Stimulated activated CD4-positive, alpha-beta T cell treated with anti-CD3 and anti-CD28 coated beads, Interleukin-12 subunit alpha, Interleukin-12 subunit beta, amount 100 ng/mL, for 24 hours (primary cell): ENCODE measurements at regions not wholly inside any gene's neighbourhood (a gene's known extent, or its start where the extent isn't known, plus 50 kb on each side); places are given as distances from the start of the nearest gene placed in this dataset.

Experiments used
- DNase-seq, 2 experiments: peaks; one replicate each; pipeline ENCODE4 v3.0.0-alpha.2; 2020; ENCODE audit warnings: low read depth in 2 of 2

DNA sequence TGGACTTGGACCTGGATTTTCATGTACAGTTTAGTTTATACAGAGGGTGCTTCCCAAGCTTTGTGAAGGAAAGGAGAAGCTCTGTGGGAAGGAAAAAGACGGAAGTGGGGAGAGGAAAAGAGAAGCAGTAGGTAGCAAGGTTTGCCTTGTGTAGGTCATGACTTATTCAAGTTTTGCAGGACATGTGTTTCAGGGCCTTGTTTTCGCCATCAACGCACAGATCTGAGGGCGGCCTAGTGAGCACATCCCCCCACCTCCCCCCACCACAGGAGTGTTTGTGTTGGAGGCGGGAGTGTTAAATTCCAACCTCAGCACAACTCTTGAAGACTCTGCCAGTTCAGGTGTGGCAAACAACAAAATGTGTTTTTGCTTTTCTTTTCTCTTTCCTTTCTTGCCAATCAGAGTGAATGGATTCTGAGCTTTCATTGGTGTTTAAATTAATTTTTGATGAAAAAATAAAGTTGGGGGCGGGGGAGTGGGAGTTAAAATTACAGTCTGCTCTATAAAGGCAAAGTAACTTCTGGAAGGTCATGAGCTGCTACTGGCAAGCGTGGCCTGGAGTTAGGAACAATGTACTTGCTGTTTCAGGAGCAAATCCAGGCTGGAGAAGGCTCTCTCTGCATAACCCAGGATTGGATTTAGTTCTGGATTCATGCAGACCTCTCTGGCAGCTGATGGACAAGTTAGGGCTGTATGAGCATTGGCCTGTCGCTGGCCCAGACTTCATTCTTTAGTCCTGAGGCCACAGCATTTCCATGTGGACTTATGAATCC lies 338.5 kb downstream of the CD83 start:
- no peak for DNase-seq

DNA sequence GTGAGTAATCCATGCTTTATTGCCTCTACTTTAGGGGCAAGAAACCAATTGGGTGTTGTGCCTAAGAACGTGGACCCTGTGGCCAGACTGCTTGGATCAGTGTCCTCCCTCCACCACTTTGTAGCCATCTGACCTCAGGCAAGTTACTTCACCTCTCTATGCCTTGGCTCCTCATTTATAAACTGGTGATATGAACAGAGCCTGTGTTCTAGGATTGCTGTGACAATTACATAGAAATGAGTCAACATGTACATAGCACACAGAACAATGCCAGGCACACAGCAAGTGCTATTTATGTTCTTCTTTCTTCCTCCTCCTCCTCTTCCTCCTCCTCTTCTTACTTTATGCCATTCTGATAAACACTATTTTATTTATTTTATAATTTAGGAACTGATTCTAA lies 339.4 kb downstream of the CD83 start:
- no peak for DNase-seq

DNA sequence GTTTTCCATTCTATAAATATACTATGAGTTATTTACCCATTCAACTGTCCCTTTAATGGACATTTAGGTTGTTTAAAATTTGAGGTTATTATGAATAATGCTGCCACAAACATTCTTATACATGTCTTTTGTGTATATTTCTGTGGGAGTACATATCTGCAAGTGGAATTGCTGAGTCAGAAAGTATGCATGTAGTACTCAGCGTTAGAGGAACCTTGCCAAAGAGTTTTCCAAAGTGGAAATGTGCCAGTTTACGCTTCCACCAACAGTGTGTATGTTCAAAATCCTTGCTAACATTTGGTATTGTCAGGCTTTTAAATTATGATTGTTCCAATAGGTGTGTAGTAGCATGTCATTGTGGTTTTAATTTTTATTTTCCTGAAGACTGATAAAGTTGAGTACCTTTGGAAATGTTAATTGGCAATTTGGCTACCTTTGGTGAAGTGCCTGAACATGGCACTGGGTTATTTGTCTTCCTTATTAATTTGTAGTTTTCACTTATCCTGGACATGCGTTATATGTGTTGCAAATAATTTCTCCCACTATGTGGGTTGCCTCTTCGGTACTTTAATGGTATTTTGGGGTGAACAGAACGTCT lies 341.2 kb downstream of the CD83 start:
- DNase-seq = no peak

DNA sequence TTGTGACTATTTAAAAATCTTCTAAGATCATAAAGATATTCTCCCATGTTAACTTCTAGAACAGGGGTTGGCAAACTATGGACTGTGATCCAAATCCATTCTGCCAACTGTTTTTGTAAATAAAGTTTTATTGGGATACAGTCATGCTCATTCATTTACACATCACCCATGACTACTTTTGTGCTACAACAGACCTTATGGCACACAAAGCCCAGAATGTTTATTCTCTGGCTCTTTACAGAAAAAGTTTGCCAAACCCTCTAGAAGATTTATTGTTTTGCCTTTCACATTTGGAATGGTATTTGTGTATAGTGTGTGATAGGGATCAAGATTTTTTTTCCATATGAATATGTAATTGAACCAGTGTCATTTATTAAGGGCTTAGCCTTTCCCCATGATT lies 341.7 kb downstream of the CD83 start:
- DNase-seq = no peak

DNA sequence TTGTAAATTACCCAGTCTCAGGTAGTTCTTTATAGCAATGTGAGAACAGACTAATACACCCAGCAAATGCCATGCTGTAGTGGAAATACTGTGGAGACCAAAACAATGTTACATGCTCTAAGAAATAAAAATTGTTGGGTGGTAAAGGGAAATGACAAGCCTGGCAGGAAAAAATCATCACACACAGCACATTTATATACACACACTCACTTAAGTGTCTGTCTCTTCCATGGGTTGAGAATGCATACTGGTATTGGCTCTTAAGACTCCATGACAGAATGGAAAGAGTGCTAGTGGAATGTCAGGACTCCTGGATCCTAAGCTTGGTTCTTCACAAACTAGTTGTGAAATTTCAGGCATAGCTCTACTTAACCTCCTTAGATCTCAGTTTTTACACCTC lies 343.0 kb downstream of the CD83 start:
- no peak for DNase-seq

DNA sequence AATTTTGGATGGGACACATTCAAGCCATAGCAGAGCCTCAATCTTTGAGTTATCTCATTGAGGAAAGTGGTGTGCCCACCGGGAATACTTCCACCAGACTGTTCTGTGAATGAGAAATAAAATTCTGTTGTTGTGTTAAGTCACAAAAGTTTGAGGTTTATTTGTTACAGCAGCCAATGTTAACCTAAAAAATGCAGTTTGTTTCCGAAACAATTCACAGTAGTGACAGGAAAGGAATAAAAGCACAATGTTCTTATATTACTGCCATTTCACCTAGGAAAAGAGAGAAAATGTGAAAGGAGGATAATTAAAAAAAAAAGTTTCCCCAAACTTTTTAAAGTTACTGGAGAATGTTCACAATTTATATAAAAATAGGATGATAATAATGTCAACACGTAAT lies 344.6 kb downstream of the CD83 start:
- no peak for DNase-seq

DNA sequence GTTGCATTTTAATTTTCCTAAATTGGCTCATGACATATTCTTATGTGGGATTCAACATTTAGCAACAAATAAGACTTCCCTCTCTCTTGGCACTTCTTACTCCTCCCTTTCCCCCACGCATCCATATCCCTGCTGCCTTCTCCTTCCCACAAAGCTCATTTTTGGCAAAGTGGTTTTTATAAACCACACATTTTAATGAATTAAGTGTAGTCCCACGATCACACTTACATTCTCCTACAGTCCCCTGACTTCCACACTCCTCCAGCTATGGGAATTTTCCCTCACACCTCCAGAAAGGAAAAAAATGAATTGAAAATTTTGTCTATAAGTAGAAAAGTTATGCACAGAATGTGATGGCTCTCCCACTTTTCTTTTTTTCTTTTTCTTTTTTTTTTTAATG lies 345.0 kb downstream of the CD83 start:
- DNase-seq = no peak

DNA sequence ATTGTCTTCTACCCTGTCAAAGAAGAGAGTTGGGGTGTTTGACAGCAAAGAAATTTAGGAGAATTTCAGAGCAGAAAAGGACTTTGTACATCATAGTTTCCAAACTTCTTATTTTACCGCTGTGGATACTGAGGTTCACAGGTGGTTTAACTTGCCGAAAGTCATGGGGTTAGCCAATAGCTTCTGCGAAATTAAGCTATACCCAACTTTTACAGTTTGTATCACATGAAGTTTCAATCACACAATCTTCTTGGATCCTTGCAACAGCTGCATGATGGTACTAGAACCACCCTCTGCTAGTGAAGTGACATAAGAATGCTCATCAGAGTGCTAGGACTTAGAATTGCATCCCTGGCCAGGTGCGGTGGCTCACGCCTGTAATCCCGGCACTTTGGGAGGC lies 345.5 kb downstream of the CD83 start:
- no peak for DNase-seq

DNA sequence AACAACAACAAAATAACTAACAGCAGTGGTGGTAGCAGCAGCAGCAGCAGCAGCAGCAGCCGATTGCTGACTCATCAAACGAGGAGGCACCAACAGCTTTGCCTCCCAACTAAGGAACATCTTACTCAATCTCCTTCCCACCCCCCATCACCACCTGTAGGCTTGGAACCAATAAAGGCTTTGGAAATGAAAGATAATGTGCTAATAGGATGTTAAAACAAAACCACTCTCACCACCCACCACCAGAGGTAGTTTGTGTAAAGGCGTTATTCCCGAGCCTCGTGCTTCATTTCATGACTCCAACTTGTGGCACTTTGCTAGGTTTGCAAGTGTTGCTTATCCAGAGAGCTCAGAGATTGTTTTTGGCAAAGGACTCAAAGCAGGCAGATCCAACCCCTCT lies 346.5 kb downstream of the CD83 start:
- no peak for DNase-seq

DNA sequence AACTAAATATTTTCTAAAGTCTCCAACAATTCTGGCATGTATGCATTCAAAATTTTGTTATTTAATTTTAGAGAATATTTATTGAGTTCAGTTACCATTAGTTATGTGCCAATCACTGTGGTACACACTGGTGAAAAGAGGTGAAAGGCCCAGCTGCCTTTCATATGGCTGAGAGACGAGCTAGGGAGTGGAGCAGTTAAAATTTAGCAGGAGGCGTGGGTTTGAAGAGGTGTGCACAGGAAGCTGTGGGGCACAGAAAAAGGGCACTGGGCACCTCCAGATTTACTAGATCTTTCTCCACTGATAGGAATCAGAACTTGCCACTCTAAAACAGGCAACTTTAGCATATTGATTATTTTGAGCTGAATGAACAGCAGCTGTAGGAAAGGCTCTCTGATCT lies 347.1 kb downstream of the CD83 start:
- no peak for DNase-seq

DNA sequence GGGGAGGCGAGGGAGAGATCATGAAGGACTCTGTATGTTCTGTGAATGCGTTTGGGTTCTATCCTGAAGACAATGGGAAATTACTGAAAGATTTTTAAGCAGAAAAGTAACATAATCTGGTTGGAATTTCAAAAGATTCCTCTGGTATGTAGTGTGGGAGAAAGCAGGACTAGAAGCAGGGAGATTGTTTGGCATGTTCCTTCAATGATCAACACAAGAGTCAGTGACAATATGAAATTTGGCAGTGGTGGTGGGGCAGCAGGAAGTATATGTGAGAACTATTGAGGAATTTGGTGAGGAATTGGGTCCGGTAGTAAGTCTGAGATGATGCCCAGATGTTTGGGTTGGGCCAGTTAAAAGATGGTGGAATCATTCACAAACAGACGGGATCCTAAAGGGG lies 348.7 kb downstream of the CD83 start:
- no peak for DNase-seq

DNA sequence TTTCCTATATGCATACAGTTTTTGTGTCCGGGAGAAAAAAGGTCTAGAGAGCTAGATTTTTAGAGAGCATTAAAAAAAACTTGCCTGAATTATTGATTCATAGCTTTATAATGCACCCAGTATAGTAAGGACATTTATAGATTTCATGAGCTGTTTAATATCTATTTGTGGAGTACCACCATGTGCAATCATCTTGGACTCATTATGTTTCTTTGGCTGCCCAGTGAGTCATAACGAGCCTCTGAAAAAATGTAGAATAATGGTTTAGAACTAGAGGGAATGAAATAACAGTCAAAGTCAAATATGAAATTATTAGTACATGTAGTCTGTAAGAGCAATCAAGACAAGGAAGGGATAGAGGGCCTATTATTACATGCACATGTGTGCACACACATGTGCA lies 350.0 kb downstream of the CD83 start:
- DNase-seq = no peak

DNA sequence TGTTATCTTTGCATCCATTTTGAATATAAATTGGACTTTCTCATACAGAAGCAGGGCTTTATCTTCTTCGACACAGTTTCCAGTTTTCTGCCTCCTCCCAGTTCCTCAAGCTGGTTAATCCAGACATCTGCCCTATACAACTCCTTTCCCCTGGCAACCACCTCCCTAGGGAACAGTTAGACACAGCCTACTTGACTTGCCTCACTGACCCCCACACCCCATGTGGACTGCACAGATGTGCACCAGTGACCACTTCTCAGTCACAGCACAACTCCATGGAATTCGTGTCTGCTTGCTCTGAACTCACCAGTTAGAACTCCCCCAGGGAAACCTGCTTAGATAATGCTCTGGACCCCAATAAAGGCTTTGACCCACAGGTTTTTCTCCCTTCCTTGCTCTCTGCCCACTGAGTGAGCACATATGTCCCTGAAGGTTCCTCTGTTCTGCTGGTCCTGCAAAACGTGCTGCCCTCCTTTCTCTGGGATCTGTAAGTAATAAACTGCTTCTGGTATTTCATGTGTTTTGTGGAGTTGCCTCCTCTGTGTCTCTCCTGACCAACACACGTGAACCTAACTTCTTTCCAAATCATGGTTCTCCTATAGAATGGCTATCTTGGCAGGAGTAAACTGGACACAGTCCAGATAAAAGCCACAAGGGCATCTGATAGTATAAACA lies 351.2 kb downstream of the CD83 start:
- DNase-seq = no peak

DNA sequence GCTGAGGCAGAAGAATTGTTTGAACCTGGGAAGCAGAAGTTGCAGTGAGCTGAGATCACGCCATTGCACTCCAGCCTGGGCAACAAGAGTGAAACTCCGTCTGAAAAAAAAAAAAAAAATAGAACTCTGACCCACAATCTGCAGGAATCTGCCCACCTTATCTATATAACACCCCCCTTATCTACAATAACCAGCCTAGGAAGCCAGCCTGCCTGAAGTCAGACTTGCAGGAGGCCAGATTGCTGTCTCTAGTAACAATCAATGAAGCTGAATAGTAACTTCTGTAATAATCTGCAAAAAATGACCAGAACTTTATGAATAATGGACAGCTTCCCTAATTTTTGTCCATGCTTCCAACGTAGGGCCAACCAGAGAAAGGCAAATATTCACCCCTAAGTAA lies 352.5 kb downstream of the CD83 start:
- no peak for DNase-seq

DNA sequence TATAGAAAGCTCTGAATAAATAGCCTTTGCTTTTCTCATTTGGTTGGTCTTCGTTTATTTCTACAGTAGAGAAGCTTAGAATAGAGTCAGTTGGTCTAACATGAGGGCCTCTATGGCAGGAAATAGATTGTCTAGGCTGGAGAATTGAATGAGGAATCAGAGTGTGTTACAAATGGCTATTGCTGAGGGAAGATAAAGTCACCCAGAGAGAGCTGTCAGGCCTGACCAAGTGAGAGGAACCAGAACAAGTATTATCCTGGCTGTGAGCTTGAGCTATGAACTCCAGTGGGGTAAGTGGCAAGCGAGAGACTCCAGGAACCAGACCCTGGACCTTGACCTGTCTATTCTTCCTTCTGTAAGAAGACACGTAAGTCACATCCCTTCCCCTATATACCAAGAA lies 353.1 kb downstream of the CD83 start:
- no peak for DNase-seq

DNA sequence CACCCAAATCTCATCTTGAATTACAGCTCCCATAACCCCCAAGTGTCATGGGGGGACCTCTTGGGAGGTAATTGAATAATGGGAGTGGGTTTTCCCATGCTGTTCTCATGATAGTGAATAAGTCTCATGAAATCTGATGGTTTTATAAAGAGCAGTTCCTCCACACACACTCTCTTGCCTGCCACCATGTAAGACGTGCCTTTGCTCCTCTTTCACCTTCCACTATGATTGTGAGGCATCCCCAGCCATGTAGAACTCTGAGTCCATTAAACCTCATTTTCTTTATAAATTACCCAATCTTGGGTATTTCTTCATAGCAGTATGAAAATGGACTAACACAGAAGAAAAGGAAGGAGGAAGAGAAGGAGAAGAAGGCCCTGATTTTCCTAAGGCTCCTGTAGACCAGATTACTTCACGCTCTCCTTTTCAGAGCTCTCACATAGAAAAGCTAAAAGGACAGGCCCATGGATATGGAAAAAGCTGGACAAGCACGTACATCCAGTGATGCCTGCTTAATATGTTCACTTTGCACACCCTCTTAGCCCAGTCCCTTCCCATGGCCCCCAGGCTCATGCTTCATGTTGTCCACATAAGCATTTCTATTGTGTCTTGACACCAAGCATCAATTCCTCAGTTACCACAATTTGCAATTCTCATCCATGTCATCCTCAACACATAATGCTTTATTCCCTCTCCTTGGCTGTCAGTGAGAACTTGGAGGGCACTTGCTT lies 354.8 kb downstream of the CD83 start:
- DNase-seq = no peak

DNA sequence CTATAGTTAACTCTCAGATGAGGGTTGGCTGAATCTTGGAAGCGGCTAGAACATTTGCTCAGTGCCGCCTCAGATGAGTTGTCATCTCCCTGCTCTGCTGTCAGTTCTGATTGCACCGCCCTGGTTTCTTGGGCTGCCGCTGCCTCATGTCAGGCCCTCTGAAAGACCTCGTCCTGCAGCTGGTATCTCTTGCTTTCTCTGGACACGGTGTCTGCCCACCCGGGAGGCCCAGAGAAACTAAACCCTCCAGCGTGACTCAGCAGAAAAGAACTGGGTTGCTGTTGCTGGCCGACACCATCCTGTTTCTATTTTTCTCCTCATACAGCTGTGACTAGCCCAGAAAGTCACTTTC lies 355.4 kb downstream of the CD83 start:
- no peak for DNase-seq

DNA sequence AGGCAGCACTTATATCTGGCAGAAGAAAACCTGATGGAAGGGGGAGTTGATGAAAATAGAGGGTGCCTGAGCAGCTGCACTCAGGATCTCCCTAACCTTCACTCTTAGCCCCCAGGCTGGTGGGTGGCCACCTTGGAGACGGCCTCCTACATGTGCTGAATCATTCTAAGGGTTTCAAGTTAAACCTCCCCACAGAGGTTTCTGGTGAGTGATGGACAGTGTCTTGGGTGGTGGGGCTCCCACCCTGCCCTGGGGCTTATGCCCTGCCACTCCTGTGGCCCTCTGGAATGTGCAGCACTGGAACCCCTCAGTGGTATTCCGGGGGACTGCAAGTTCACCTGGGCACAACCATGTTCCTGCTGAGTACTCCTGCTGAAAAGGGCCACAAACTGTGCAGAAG lies 357.2 kb downstream of the CD83 start:
- no peak for DNase-seq

DNA sequence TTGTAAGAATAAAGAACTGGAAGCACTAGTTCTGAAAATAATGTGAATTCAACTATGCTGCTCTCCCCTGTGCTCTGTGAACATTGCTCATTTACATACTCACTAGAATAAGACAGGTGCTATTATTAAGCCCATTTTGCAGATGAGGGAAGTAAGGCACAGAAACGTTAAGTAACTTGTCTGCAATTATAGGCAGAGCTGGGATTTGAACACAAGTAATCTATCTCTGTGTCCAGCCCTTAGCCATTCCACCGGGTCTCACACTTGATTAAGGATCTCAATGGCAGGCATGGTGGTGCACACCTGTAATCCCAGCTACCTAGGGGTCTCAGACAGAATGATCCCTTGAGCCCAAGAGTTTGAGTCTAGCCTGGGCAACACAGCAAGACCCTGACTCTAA lies 357.7 kb downstream of the CD83 start:
- no peak for DNase-seq

DNA sequence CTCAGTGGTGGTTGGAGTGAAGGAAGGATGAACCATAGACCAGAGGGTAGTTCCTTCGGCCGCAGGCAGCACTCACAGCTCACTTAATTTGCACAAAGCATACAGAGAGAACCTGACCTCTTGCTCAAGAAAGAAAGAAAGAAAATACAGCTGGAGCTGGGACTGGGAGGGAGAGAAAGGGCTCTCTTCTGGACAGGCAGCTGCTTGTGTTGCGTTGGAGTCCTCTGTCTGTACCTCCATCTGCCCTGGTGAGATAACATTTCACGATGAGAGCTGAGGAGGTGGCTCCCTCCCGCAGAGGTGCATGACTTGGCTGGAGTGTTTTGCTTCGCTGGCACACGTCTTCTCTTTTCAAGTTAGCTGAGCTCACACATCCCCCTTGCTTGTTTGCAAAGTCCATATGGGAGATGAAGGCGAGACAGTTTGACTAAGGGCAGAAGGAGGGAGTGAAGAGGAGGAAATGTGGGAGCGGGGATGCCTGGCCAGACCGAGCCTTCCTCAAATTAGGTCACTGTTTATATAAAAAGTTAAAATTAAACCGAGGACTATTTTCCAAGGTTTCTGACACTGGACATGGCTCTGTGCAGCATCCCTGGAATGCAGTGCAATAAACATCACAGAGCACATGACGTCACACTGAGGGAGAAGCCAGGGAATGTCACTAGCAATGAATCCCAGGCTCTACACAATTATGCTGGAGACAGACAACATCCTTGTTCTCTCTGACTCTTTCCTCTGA lies 359.4 kb downstream of the CD83 start:
- no peak for DNase-seq

DNA sequence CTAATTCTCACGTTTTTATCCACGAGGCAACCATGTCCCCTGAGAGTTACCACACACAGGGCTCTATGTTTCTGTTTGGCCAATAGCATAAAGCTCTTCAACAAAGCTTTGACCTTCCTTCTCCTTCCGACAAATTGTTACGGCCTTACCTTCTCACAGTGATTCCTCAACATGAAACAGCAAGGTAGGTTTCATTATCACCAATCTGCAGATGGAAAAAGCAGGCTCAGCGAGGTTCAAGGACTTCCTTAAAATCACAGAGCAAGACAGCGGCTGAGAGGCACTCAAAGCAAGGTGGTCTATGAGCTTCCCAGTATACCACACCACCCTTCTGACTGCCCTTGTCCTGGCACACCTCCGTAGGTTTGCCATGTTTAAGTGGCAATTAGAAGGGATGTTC lies 360.0 kb downstream of the CD83 start:
- DNase-seq = no peak
